ENCODE measurements at regions not wholly inside any gene's neighbourhood (a gene's known extent, or its start where the extent isn't known, plus 50 kb on each side); places are given as distances from the start of the nearest gene placed in this dataset.

GRCh38 chrX:7441586-7441985 lies 293.6 kb upstream of the PUDP start:
- TF ChIP-seq EP300 (IDR thresholded peaks at IDR 0.05) = no peak
- TF ChIP-seq E2F6 (IDR thresholded peaks at IDR 0.05; ENCODE audit: borderline replicate concordance, low read depth) = no peak
- no peak for TF ChIP-seq CTCF (IDR thresholded peaks at IDR 0.05)
- no peak for TF ChIP-seq POLR2A (IDR thresholded peaks at IDR 0.05; ENCODE audit: low read length)
- no peak for TF ChIP-seq ZNF302 (CRISPR knock-in tag; IDR thresholded peaks at IDR 0.05)
- TF ChIP-seq REST (IDR thresholded peaks at IDR 0.05) = no peak
